GM12892 (cell line): ENCODE measurements at regions not wholly inside any gene's neighbourhood (a gene's known extent, or its start where the extent isn't known, plus 50 kb on each side); places are given as distances from the start of the nearest gene placed in this dataset.

Source experiments
- POLR2A ChIP-seq: IDR thresholded peaks from 2 replicates; pipeline ENCODE4 v1.6.1; 2011; ENCODE audit warnings: low read depth, low read length, control low read depth
- TAF1 ChIP-seq: IDR thresholded peaks from 2 replicates; pipeline ENCODE4 v1.6.1; 2011; ENCODE audit warnings: low read depth, mild to moderate bottlenecking, control low read depth, low read length, borderline replicate concordance

DNA sequence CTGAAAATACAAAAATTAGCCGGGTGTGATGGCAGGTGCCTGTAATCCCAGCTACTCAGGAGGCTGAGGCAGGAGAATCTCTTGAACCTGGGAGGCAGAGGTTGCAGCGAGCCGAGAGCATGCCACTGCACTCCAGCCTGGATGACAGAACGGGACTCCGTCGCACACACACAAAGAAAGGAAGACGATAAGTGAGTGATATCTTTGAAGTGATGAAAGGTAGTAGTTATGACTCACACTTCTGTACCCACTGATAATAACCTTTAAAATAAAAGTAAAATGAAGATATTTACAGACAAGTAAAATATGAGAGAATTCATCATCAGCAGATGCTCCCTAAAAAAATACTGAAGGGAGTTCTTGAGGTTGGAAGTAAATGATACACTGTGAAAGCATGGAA, 171.3 kb upstream of the CRY1 start:
- TF ChIP-seq POLR2A: no peak
- TF ChIP-seq TAF1: no peak
